Smooth muscle cell (in vitro differentiated cells): ENCODE measurements at regions not wholly inside any gene's neighbourhood (a gene's known extent, or its start where the extent isn't known, plus 50 kb on each side); places are given as distances from the start of the nearest gene placed in this dataset.

ENCODE experiments used
- DNase-seq: peaks from one replicate; lab custom pipeline; 2025; ENCODE audit not compliant: unreplicated experiment; lab: John Stamatoyannopoulos, UW
- H2AFZ ChIP-seq: fragments of 200-600 bp; sonication (generic); 2 replicates; pipeline ENCODE4 v1.6.0; 2016; ENCODE audit warnings: antibody characterized with exemption, low read depth, mild to moderate bottlenecking
- H3F3A ChIP-seq: fragments of 200-600 bp; sonication (generic); 2 replicates; pipeline ENCODE4 v1.6.0; 2017; ENCODE audit warnings: antibody characterized with exemption, low read depth
- H3K27ac ChIP-seq: fragments of 200-600 bp; sonication (generic); 2 replicates; pipeline ENCODE4 v1.5.1; 2016; ENCODE audit warnings: low read depth, mild to moderate bottlenecking
- H3K27me3 ChIP-seq: fragments of 200-600 bp; sonication (generic); 2 replicates; pipeline ENCODE4 v1.6.1; 2016; ENCODE audit warnings: low read depth, mild to moderate bottlenecking
- H3K36me3 ChIP-seq: fragments of 200-600 bp; sonication (generic); 2 replicates; pipeline ENCODE4 v1.5.1; 2016; ENCODE audit warnings: low read depth
- H3K4me1 ChIP-seq: fragments of 200-600 bp; sonication (generic); 2 replicates; pipeline ENCODE4 v1.5.1; 2016; ENCODE audit warnings: low read depth
- H3K4me2 ChIP-seq: fragments of 200-600 bp; sonication (generic); 2 replicates; pipeline ENCODE4 v1.6.0; 2016; ENCODE audit warnings: mild to moderate bottlenecking
- H3K4me3 ChIP-seq: fragments of 200-600 bp; sonication (generic); 2 replicates; pipeline ENCODE4 v1.5.1; 2016; ENCODE audit warnings: mild to moderate bottlenecking
- H3K79me2 ChIP-seq: fragments of 200-600 bp; sonication (generic); 2 replicates; pipeline ENCODE4 v1.6.0; 2016; ENCODE audit warnings: low read depth, mild to moderate bottlenecking
- H3K9ac ChIP-seq: fragments of 200-600 bp; sonication (generic); 2 replicates; pipeline ENCODE4 v1.6.0; 2016; ENCODE audit warnings: low read depth
- H3K9me3 ChIP-seq: fragments of 200-600 bp; sonication (generic); replicated peaks from 2 replicates; pipeline ENCODE4 v1.5.1; 2016; ENCODE audit warnings: low read depth
- H4K20me1 ChIP-seq: fragments of 200-600 bp; sonication (generic); 2 replicates; pipeline ENCODE4 v1.6.0; 2016; ENCODE audit warnings: low read depth
- CTCF ChIP-seq: fragments of 200-600 bp; sonication (generic); IDR thresholded peaks from 2 replicates; pipeline ENCODE4 v1.5.1; 2017; ENCODE audit warnings: borderline replicate concordance, mild to moderate bottlenecking, antibody characterized with exemption; ENCODE audit not compliant: insufficient read depth, poor library complexity, severe bottlenecking
- WGBS: methylation state at CpG from one replicate; pipeline ENCODE4 v1.1.7; 2016; ENCODE audit warnings: low lambda C conversion rate; 5-methylcytosine and 5-hydroxymethylcytosine counted together

DNA sequence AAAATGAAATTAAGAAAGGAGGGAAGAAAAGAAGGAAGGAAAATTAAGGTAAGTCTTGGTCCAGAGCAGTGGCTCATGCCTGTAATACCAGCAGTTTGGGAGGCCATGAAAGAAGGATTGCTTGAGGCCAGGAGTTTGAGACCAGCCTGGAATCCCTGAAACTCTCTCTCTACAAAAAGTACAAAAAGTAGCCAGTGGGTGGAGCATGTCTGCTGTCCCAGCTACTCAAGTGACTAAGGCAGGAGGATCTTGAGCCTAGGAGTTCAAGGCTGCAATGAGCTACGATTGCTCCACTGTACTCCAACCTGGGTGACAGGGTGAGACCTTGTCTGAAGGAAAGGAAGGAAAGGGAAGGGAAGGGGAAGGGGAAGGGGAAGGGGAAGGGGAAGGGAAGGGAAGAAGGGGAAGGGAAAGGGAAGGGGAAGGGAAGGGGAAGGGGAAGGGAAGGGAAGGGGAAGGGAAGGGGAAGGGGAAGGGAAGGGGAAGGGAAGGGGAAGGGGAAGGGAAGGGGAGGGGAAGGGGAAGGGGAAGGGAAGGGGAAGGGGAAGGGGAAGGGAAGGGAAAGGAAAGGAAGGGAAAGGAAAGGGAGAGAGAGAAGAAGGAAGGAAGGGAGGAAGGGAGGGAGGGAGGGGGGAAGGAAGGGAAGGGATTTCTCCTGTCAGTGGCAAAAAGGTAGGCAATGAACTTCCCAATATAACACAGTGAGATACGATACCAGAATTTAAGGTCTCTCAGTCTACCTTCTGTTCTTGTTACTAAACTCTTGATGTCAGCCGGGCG, 412.8 kb downstream of the CMPK2 start:
- peaks cover 4% of the 10 kb centered on the region for H3K36me3 ChIP-seq
- DNase-seq: no peak
- no peaks in the 10 kb centered on the region for H3K79me2 ChIP-seq
- H3K4me1 ChIP-seq: no peaks in the 10 kb centered on the region
- no peak overlapping the region for H3K9ac ChIP-seq
- WGBS: 89% methylated on average over 4 of the region's 4 CpGs
- no peak overlapping the region for H3K4me3 ChIP-seq
- H4K20me1 ChIP-seq: no peaks in the 10 kb centered on the region
- H3K27ac ChIP-seq: no peak overlapping the region
- no peak for TF ChIP-seq CTCF
- no peak overlapping the region for H2AFZ ChIP-seq
- no peaks in the 10 kb centered on the region for H3F3A ChIP-seq
- H3K27me3 ChIP-seq: no peaks in the 10 kb centered on the region
- no peak overlapping the region for H3K4me2 ChIP-seq
- peaks cover 15% of the 10 kb centered on the region for H3K9me3 ChIP-seq

DNA sequence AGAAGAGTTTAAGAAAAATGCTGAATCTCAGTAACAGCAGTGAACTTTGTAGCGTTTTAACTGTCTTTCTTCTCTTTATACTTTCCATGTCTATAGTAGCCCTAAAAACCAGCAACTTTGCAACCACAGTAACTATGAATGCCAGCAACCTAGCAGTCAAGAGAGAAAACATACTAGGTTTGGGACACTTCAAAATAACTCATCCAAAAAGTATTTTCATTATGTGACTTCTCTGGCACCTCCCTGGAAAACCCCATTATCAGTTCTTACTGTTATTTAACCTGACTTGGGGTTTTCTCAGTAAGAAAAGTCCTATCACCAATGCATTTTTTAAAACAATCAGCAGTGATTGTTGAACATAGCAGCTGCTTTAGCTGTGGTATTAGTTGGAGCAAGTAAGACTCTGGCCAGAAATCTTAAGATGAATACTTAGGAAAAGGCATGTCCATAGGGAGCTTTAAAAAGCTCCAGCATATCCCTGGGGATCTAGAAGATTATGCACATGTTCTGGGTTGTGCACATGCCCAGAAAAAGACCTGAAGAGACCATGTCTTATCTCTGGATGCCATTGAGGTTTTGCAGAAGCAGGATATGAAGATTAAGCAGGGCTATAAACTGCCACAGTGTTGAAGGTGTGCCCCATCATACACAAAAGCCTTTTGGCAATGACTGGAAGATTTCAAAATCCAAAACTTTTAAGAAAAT, 411.3 kb downstream of the CMPK2 start:
- H3F3A ChIP-seq: no peaks in the 10 kb centered on the region

DNA sequence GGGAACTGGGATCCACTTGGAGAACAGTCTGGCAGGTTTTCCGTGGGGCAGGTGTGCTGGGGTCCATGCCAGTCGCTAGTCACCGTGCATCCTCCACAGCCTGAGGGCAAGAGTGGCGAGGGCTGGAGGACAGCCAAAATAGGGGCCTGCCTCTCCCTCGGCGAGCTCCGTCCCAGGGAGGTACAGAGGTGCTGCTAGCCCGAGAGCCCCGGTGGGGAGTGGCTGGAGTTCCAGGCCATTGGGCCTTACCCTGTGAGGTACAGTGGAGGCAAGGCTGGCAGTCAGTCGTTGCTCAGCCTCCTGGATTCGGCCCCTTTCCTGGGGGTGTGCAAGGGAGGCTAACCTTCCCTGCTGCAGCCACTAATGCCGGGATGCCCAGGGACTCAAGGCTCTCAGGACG, 406.6 kb downstream of the CMPK2 start:
- Histone ChIP-seq H3K27me3 (no peaks in the 10 kb centered on the region), H3K27ac (no peak overlapping the region), H3K4me1 (no peaks in the 10 kb centered on the region), H2AFZ (no peak overlapping the region), H3K36me3 (peaks cover 4% of the 10 kb centered on the region), H3K4me2 (no peak overlapping the region), H3K79me2 (no peaks in the 10 kb centered on the region), H3K9me3 (peaks cover 15% of the 10 kb centered on the region), H3K9ac (no peak overlapping the region), H3K4me3 (no peak overlapping the region), H4K20me1 (no peaks in the 10 kb centered on the region), H3F3A (no peaks in the 10 kb centered on the region)
- DNase-seq: no peak
- 90% methylated on average over 13 of the region's 13 CpGs for WGBS
- no peak for TF ChIP-seq CTCF

More for the DNA sequence above, 411.3 kb downstream of the CMPK2 start:
- no peak for TF ChIP-seq CTCF
- no peaks in the 10 kb centered on the region for H3K79me2 ChIP-seq
- no peaks in the 10 kb centered on the region for H3K4me1 ChIP-seq
- no peak overlapping the region for H3K9ac ChIP-seq
- no peak overlapping the region for H2AFZ ChIP-seq
- no peak for DNase-seq
- WGBS: 87% methylated on average over 1 of the region's 1 CpG
- H4K20me1 ChIP-seq: no peaks in the 10 kb centered on the region
- no peaks in the 10 kb centered on the region for H3K27me3 ChIP-seq
- H3K4me3 ChIP-seq: no peak overlapping the region
- H3K4me2 ChIP-seq: no peak overlapping the region
- peaks cover 15% of the 10 kb centered on the region for H3K9me3 ChIP-seq
- no peak overlapping the region for H3K27ac ChIP-seq
- H3K36me3 ChIP-seq: peaks cover 4% of the 10 kb centered on the region

- H3F3A ChIP-seq: no peaks in the 10 kb centered on the region
- H3K27ac ChIP-seq: no peak overlapping the region
- no peak for DNase-seq
- no peak overlapping the region for H3K4me3 ChIP-seq
- no peak overlapping the region for H3K4me2 ChIP-seq
- peaks cover 4% of the 10 kb centered on the region for H3K27me3 ChIP-seq
- no peak overlapping the region for H2AFZ ChIP-seq
- no peak for TF ChIP-seq CTCF
- H3K79me2 ChIP-seq: no peaks in the 10 kb centered on the region
- H3K9me3 ChIP-seq: peaks cover 9% of the 10 kb centered on the region
- H3K4me1 ChIP-seq: no peaks in the 10 kb centered on the region
- no peaks in the 10 kb centered on the region for H4K20me1 ChIP-seq
- H3K36me3 ChIP-seq: no peaks in the 10 kb centered on the region
- 74% methylated on average over 1 of the region's 1 CpG for WGBS
- no peak overlapping the region for H3K9ac ChIP-seq
These were observed 395.2 kb downstream of the CMPK2 start for GRCh38 chr2:6470518-6470917.
